IMR-90 (cell line): ENCODE measurements at regions not wholly inside any gene's neighbourhood (a gene's known extent, or its start where the extent isn't known, plus 50 kb on each side); places are given as distances from the start of the nearest gene placed in this dataset.

ENCODE experiments used
- ATAC-seq: fragments of 200-7000 bp; cut with Tn5 transposase; 2 replicates; pipeline ENCODE4 v1.9.1; 2020; ENCODE audit warnings: low read depth, mild to moderate bottlenecking, moderate library complexity
- BruUV-seq: library from RNA; stranded (reverse); fragments of 400-500 nt; replicated peaks from 2 replicates; lab custom pipeline; 2021; lab: Mats Ljungman, UMichigan
- CTCF ChIA-PET: fragments of 300-600 bp; formaldehyde crosslinking; extraction: SDS; loops from one replicate; lab custom pipeline; 2021; ENCODE audit warnings: antibody characterized with exemption; lab: Yijun Ruan, JAX
- POLR2A ChIA-PET: fragments of 300-600 bp; sonication (Branson Sonifier 250); formaldehyde crosslinking; loops from one replicate; lab custom pipeline; 2022; ENCODE audit warnings: antibody characterized with exemption; ENCODE audit not compliant: unreplicated experiment; lab: Charles Lee
- DNase-seq: peaks from one replicate; pipeline ENCODE4 v3.0.0; 2013
- H2AFZ ChIP-seq: replicated peaks from 2 replicates; pipeline ENCODE3; 2013; ENCODE audit warnings: low read length, mild to moderate bottlenecking; ENCODE audit not compliant: poor library complexity
- H2AK5ac ChIP-seq: 2 replicates; pipeline ENCODE4 v1.6.1; 2013; ENCODE audit warnings: low read depth, low read length, inconsistent platforms
- H2AK9ac ChIP-seq: replicated peaks from 2 replicates; pipeline ENCODE3; 2013; ENCODE audit warnings: mild to moderate bottlenecking, low read depth, low read length, moderate library complexity; ENCODE audit not compliant: poor library complexity
- H2BK120ac ChIP-seq: 2 replicates; pipeline ENCODE4 v1.6.1; 2013; ENCODE audit warnings: low read depth, low read length, inconsistent platforms
- H2BK15ac ChIP-seq: 3 replicates; pipeline ENCODE4 v1.6.1; 2013; ENCODE audit warnings: low read depth, low read length, inconsistent platforms
- H2BK20ac ChIP-seq: 2 replicates; pipeline ENCODE4 v1.6.1; 2013; ENCODE audit warnings: low read depth, mild to moderate bottlenecking, inconsistent platforms, low read length, moderate library complexity
- H2BK5ac ChIP-seq: 2 replicates; pipeline ENCODE4 v1.6.1; 2013; ENCODE audit warnings: mild to moderate bottlenecking, low read depth, low read length, inconsistent platforms; ENCODE audit not compliant: poor library complexity, severe bottlenecking
- H3K14ac ChIP-seq: replicated peaks from 2 replicates; pipeline ENCODE4 v1.6.1; 2013; ENCODE audit warnings: low read depth, low read length, inconsistent platforms
- H3K18ac ChIP-seq: 2 replicates; pipeline ENCODE4 v1.6.1; 2013; ENCODE audit warnings: low read depth, low read length, control low read depth
- H3K23ac ChIP-seq: 2 replicates; pipeline ENCODE4 v1.6.1; 2013; ENCODE audit warnings: low read depth, low read length, inconsistent platforms
- H3K27ac ChIP-seq: 2 replicates; pipeline ENCODE4 v1.5.1; 2013; ENCODE audit warnings: mild to moderate bottlenecking, control low read depth, low read length; ENCODE audit not compliant: insufficient read depth
- H3K27me3 ChIP-seq: 2 replicates; pipeline ENCODE4 v1.6.1; 2013; ENCODE audit warnings: low read length; ENCODE audit not compliant: control insufficient read depth, insufficient read depth
- H3K36me3 ChIP-seq: 2 replicates; pipeline ENCODE4 v1.6.1; 2013; ENCODE audit warnings: low read length, mixed read lengths; ENCODE audit not compliant: control insufficient read depth, insufficient read depth
- H3K4ac ChIP-seq: 2 replicates; pipeline ENCODE4 v1.6.1; 2013; ENCODE audit warnings: low read depth, low read length, inconsistent platforms
- H3K4me1 ChIP-seq: 2 replicates; pipeline ENCODE4 v1.6.1; 2013; ENCODE audit warnings: low read length, mixed read lengths; ENCODE audit not compliant: control insufficient read depth, insufficient read depth
- H3K4me2 ChIP-seq: 2 replicates; pipeline ENCODE4 v1.6.1; 2013; ENCODE audit warnings: low read depth, mild to moderate bottlenecking, control low read depth, low read length, moderate library complexity
- H3K4me3 ChIP-seq: 2 replicates; pipeline ENCODE4 v1.5.1; 2013; ENCODE audit warnings: low read depth, mild to moderate bottlenecking, control low read depth, low read length, moderate library complexity; ENCODE audit not compliant: insufficient read depth
- H3K56ac ChIP-seq: 2 replicates; pipeline ENCODE4 v1.6.1; 2013; ENCODE audit warnings: low read length, inconsistent platforms; ENCODE audit not compliant: insufficient read depth; ENCODE audit errors: extremely low read depth
- H3K79me1 ChIP-seq, 2 experiments: 2 replicates each; pipeline ENCODE4 v1.6.1; 2013; ENCODE audit warnings: low read length in 2 of 2, inconsistent platforms in 1 of 2, low read depth in 1 of 2
- H3K9ac ChIP-seq: 2 replicates; pipeline ENCODE4 v1.6.1; 2013; ENCODE audit warnings: low read depth, low read length, control low read depth
- H3K9me1 ChIP-seq: 2 replicates; pipeline ENCODE4 v1.6.1; 2013; ENCODE audit warnings: low read length, inconsistent platforms; ENCODE audit not compliant: insufficient read depth
- H3K9me3 ChIP-seq: 2 replicates; pipeline ENCODE4 v1.6.1; 2013; ENCODE audit warnings: low read length; ENCODE audit not compliant: control insufficient read depth, insufficient read depth
- H4K20me1 ChIP-seq: 2 replicates; pipeline ENCODE4 v1.6.1; 2013; ENCODE audit warnings: low read length, inconsistent platforms; ENCODE audit not compliant: insufficient read depth
- H4K5ac ChIP-seq: 2 replicates; pipeline ENCODE4 v1.6.1; 2013; ENCODE audit warnings: mild to moderate bottlenecking, low read depth, low read length, control low read depth
- H4K8ac ChIP-seq, 2 experiments: 2 replicates each; pipeline ENCODE4 v1.6.1; 2013; ENCODE audit warnings: low read depth in 2 of 2, low read length in 2 of 2, control low read depth in 1 of 2, inconsistent platforms in 1 of 2
- H4K91ac ChIP-seq: 2 replicates; pipeline ENCODE4 v1.6.1; 2013; ENCODE audit warnings: low read depth, low read length, inconsistent platforms; ENCODE audit not compliant: insufficient read depth
- BHLHE40 ChIP-seq: fragments of 150-350 bp; IDR thresholded peaks from 2 replicates; pipeline ENCODE4 v1.6.1; 2016; ENCODE audit warnings: mild to moderate bottlenecking, low read depth, low read length
- CEBPB ChIP-seq: IDR thresholded peaks from 2 replicates; pipeline ENCODE4 v1.6.1; 2012; ENCODE audit warnings: low read depth, low read length, improper control_type of control experiment
- CHD1 ChIP-seq: IDR thresholded peaks from 2 replicates; pipeline ENCODE4 v1.6.1; 2012; ENCODE audit warnings: low read depth, low read length, improper control_type of control experiment
- ELK1 ChIP-seq: fragments of 150-350 bp; IDR thresholded peaks from 2 replicates; pipeline ENCODE4 v1.6.1; 2016; ENCODE audit warnings: low read depth, mild to moderate bottlenecking, low read length, moderate library complexity, borderline replicate concordance
- FOS ChIP-seq: fragments of 150-350 bp; IDR thresholded peaks from 2 replicates; pipeline ENCODE4 v1.6.1; 2016; ENCODE audit warnings: low read depth, low read length
- MAFK ChIP-seq: IDR thresholded peaks from 2 replicates; pipeline ENCODE4 v1.6.1; 2012; ENCODE audit warnings: low read depth, low read length, improper control_type of control experiment
- MAZ ChIP-seq: IDR thresholded peaks from 2 replicates; pipeline ENCODE4 v1.6.1; 2012; ENCODE audit warnings: low read depth, mild to moderate bottlenecking, low read length, improper control_type of control experiment, moderate library complexity, borderline replicate concordance
- POLR2A ChIP-seq: IDR thresholded peaks from 2 replicates; pipeline ENCODE4 v1.6.1; 2012; ENCODE audit warnings: mild to moderate bottlenecking, low read depth, low read length
- RAD21 ChIP-seq: IDR thresholded peaks from 2 replicates; pipeline ENCODE4 v1.6.1; 2012; ENCODE audit warnings: low read length, improper control_type of control experiment
- RFX5 ChIP-seq: IDR thresholded peaks from 2 replicates; pipeline ENCODE4 v1.8.0; 2012; ENCODE audit warnings: low read depth, mild to moderate bottlenecking, low read length, moderate library complexity
- SMC3 ChIP-seq: fragments of 150-350 bp; IDR thresholded peaks from 2 replicates; pipeline ENCODE4 v1.6.1; 2016; ENCODE audit warnings: low read depth, mild to moderate bottlenecking, antibody characterized with exemption, low read length, moderate library complexity
- USF2 ChIP-seq: fragments of 150-350 bp; IDR thresholded peaks from 2 replicates; pipeline ENCODE4 v1.6.1; 2017; ENCODE audit warnings: mild to moderate bottlenecking, antibody characterized with exemption, low read length, low read depth
- WGBS, 2 experiments: methylation state at CpG; one replicate each; pipeline versions ENCODE4 v1.1.5 to v1.1.7; 2013; ENCODE audit warnings: missing lambda C conversion rate in 2 of 2; ENCODE audit not compliant: insufficient read length in 1 of 2; ENCODE audit errors: extremely low coverage in 2 of 2; 5-methylcytosine and 5-hydroxymethylcytosine counted together
- dilution Hi-C: fragments of 300-500 bp; cut with HindIII; formaldehyde crosslinking; loops from one replicate; pipeline ENCODE4 v1.14.3; 2018; ENCODE audit warnings: low sequenced_read_pairs; ENCODE audit not compliant: unreplicated experiment
- in situ Hi-C: fragments of 300-500 bp; cut with MboI; formaldehyde crosslinking; loops from 3 replicates; pipeline ENCODE4 v1.14.3; 2019; ENCODE audit warnings: low sequenced_read_pairs, inconsistent platforms, mixed read lengths
- intact Hi-C: fragments of 100-400 bp; cut with micrococcal nuclease; formaldehyde crosslinking; loops from 2 replicates; pipeline ENCODE4 v1.10.0; 2022

- Histone ChIP-seq H3K23ac (no peak overlapping the region), H2BK15ac (no peak overlapping the region), H2AK5ac (no peak overlapping the region), H2AFZ (no peak overlapping the region), H3K14ac (no peak overlapping the region), H2BK5ac (no peak overlapping the region), H3K9me1 (peaks cover 3% of the 10 kb centered on the region; the same call in 1 of the 2 replicates), H3K4me2 (no peak overlapping the region), H3K27me3 (peaks cover 4% of the 10 kb centered on the region; the same call in 1 of the 2 replicates), H2BK20ac (no peak overlapping the region), H3K4me3 (no peak overlapping the region), H3K9me3 (no peaks in the 10 kb centered on the region), H4K8ac (no peak overlapping the region), H3K27ac (no peak overlapping the region), H3K9ac (no peak overlapping the region), H4K20me1 (no peaks in the 10 kb centered on the region), H4K91ac (no peak overlapping the region), H3K79me1 (no peaks in the 10 kb centered on the region), H3K18ac (no peak overlapping the region), H2BK120ac (no peak overlapping the region), H3K4ac (no peak overlapping the region), H3K4me1 (peaks cover 2% of the 10 kb centered on the region), H3K36me3 (no peaks in the 10 kb centered on the region), H4K5ac (no peak overlapping the region), H3K56ac (no peak overlapping the region), H2AK9ac (no peak overlapping the region)
- ChIA-PET POLR2A (no interaction called here), CTCF (no interaction called here)
- ATAC-seq (no peak), DNase-seq (no peak)
- in situ Hi-C loops: no loop called here
- intact Hi-C loops: no loop called here
- dilution Hi-C loops: no loop called here
- no TSS peak for BruUV-seq
- TF ChIP-seq MAFK (no peak), POLR2A (no peak), CEBPB (no peak), CHD1 (no peak), MAZ (no peak), BHLHE40 (no peak), FOS (no peak), SMC3 (no peak), ELK1 (no peak), RAD21 (no peak), RFX5 (no peak), USF2 (no peak)
- WGBS, 2 experiments: 100% methylated on average over 1 of the region's 7 CpGs; no CpG with 5 or more reads in 1 of the 2 experiments
These were observed 312.8 kb downstream of the FOXL1 start for GRCh38 chr16:86891121-86891520.
